ENCODE measurements at regions not wholly inside any gene's neighbourhood (a gene's known extent, or its start where the extent isn't known, plus 50 kb on each side); places are given as distances from the start of the nearest gene placed in this dataset.

DNA sequence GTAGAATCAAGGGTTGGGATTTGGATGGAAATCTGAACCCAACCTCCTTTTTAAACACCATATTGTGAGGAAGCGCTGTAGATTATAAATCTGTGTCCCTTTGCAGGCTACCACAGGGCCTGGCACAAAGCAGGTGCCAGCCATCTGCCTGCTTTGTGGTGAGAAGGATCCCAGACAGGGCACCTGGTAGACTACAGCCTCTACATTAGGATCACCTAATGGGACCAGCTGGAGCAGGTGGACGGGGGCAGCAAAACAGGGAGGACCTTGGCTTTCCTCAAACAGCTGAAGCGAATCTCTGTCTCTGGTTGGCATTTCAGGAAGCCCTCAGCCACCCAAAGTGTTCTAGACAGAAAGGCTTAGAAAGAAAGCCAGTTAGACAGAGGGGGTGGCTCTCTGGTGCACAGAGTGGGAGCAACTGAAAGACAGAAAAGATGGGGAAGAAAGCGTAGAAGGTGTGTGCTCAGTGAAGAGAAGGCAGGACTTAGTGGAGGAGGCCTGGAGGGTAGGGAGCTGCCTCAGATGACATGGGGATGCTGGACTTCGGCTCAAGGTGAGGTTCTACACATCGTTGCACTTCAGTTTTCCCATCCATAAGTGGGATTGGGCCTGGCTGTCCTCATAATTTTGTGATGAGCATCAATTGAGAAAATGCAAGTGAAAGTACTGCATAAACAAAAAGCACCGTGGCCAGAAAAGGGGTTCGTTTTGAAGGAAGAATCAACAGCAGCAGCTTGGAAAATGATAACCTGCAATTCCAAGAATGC, 350.8 kb downstream of the CYRIA start:
- DNase-seq: no peak

DNA sequence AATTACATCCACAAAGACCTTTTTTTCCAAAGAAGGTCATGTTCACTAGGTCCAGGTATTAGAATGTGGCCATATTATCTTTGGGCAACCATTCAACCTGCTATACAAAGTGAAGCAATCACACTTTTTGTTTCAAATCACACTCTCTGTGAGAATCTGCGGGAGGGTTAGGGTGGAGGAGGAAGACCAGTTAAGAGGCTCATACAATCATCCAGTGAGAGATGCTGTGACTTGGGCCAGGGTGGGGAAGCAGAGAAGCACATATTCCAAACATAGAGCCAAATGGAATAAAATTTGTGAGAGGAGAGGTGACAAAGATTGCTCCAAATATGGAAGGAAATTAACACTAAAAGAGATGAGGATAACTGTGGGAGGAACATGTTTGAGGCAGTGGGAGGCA, 351.6 kb downstream of the CYRIA start:
- no peak for DNase-seq

DNA sequence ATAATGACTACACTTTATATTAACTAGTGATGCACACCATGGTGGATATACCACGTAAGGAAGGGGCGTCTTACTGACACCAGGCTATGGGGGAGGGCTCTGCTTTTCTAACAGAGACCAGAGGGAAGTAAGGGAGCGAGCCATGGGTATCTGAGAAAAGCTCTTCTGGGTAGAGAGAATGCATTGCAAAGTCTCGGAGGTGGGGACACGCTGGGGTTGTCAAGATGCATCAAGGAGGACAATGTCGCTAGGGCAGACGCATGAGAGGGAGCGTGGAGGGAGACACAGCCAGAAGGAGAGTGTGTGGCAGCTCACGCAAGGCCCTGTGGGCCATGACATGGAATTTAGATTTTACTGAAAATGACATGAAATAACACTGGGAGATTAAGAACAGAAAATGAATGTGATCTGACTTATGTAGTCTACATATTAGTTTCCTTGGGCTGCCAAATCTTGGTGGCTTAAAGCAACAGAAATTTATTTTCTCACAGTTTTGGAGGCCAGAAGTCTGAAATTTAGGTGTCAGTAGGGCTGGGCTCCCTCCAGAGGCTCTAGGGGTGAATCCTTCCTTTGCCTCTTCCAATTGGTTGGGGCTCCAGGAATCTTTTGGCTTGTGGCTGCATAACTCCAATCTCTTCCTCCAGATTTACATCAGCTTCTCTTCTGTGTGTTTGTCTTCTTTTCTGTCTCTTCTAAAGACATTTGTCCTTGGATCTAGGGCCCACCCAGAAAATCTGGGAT, 352.2 kb downstream of the CYRIA start:
- DNase-seq: no peak

DNA sequence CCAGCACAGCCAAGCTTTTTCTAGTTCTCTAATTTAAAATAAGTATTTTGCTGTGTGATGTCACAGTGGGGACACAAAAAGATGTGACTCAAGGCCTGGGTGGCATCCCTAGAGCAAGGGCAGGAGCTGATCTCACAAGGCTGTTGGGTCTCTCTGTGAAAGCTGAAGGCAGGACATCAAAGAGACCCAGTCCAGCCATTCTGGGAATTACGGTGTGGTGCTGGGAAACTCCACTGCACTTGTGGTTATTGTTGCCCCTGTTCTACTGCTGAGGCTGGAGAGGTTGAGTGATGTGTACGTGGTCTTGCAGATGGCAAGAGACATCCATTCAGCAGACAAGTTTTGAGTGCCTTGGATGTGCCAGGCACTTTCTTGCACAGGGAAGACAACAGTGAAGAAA, 352.9 kb downstream of the CYRIA start:
- DNase-seq: no peak

DNA sequence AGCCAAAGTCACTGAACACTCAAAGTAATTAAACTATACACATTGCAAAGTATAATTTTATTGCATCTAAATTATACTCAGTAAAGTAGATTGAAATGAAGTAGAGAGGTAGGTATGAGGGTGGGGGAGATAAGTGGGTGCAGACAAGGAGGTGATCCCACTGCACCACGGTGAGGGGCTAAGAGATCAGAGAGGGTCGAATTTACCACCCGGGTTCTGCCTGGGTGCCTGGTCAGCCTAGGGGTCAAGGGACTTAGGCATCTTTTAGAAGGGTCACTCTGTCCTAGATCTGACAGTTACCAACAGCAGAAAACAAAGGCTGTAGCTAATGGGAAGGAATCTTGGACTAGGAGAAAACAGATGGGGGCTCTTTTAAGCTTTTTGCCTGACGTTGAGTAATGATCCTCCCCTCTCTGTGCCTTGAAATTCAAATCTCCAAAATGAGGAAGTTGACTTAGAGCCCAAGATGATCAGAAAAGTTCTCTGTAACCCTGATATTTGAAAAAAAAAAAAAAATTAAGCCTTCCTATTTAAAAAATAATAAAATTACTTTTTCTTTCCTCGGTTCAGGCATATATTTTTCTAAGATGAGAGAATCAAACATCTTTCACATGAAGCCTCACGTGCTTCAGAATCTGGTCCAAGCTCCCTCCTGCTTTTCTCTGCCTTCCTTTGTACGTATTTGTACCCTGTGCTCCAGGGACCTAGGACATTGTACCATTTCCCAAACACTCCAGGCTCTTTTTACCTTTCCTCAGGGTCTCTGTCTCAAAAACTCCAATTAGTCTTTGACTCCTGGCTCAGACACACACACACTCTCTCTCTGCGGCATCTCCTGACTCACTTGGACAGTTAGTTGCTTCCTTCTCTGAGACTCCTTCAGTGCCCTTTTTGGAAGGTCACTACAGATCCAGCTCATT, 353.9 kb downstream of the CYRIA start:
- DNase-seq: no peak

DNA sequence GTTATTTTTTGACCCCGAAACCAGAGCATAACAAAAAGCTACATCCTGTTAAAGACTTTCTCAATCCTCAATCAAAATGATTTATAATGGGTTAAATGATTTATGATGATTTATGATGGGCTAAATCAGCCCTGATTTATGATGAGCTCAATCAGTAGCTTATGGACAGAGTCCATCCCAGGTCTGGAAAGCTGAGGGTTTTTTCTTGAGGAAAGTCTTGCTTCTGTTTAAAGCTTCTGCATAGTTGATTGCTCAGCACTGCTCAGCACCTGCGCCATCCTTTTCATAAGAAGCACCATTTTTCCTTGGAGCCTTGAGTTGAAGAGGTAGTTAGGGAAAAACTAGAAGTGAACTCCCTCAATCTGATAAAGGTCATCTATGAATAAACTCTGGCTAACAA, 356.8 kb downstream of the CYRIA start:
- DNase-seq: no peak

DNA sequence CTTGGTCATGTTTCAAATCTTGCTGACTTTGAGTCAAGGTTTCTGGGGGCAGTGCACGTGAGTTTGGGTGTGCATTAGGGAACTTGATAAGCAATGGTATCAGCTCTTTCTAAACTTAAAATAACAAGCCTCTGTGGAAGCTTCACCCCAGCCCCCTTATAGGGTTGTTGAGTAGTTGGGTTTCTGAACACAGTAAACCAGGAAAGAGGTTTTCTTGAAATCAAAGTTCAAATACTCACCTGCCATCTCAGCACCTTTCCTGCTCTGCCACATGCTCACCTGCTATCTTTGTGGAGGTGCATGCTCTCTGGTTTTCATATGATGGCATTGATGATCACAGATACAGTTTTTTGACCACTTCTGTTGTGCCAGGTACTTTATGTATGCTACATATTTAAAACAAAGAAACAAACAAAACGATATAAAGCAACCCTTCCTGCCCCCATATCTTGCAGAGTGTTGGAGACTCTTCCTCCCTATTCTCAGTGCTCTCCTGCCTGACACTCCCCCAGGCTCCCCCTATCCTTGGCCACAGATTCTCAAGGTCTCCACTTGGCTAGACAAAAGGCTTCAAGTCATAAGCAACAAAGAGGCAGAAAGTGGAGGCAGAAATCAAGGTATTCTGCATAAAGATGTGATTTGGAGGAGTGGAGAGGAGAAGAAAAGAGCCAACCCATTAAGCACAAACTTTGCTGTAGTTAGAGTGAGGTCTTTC, 360.6 kb downstream of the CYRIA start:
- DNase-seq: no peak

DNA sequence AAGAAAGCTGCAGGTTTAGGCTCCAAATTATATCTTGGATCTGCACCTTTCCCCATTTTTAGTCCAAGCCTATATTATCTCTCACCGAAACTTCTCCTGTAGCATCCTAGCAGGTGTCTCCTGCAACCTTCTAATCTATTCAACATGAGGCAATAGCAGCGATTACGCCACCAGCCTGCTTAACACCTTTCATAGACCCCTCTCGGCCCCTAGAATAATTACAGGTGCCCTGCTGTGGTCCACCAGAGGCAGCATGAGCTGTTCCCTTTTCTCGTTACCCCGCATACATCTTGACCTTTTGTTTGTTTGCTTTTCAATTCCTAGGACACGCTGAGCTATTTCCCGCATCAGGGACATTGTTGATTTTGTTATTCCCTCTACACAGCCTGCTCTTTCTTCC, 361.9 kb downstream of the CYRIA start:
- no peak for DNase-seq

DNA sequence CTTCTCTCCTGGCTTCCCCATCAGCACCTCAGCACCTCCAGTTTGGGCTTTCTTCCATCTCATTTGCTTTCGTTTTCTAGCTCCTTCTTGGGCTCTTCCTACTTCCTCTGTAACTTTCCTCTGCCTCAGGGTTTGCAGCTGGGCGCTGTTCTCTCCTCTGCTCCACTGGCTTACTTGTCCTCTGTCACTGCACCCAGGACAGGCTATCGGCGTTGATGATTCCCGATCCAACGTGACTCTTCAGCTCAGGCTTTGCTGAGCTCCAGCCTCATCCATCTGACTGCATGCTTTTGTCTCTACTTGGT, 362.4 kb downstream of the CYRIA start:
- DNase-seq: no peak

DNA sequence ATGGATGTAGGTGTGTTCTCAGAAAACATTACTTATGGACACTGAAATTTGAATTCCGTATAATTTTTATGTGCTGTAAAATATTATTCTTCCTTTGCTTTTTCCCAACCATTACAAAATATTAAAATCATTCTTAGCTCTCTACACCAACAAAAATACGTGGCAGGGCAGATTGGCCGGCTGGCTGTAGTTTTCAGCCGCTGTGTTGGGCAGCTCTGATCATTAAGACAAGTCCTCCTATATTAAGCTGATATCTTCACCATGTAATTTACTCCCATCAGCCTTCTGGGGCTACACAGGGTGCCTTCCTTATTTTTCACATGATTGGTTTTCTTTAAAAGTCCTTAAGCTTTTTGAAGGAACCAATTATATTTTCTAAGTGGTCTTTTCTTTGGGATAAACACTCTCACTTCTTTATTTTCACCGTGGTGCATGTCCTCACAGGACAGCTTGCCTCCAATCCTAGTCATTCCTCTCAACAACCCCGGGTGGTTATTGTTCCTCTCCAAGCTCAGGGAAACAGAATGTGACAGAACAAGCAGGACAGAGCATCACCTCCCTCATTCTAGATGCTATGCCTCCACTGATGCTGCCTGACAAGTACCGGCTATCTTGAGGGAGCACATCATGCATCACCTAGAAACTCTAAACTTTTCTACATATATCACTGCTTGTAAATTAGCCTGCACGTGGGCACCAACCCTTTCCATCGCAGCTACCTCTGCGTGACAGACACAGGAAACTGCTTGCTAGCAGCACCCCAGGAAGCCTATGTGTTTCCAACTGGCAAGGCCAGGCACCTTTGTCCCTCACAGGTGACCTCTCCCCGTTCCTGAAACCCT, 362.3 kb downstream of the MYCN start:
- DNase-seq: no peak

DNA sequence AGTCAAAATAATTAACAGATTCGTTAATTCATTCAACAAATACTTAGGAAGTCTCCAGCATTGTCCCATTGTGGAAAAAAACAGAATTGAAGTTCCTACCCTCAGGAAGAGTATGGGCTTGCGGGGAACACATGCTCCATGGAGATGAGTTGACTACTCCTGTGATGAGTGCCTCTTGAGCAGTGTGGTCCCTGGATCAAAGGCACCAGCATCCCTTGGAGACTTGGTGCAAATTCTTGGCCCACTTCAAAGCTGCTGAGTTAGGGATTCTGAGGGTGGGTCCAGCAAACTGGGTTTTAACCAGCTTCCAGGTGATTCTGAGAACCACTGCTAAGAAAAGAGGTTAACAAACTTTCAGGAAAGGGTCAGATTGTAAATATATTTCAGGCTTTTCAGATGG, 361.6 kb downstream of the MYCN start:
- no peak for DNase-seq

DNA sequence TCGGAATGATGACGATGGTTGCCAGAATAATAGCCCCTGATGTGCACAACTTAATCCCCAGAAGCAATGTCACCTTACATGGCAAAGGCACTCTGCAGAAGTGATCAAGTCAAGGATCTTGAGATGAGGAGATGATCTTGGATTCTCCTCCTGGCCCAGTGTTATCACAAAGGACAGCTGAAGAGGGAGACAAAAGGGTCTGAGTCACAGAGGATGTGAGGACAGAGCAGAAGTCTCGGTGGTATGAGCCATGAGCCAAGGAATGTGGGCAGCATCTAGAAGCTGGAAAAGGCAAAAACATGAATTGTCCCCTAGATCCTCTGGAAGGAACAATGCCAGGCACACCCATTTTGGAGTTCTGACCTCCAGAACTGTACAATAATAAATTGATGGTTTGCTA, 358.5 kb downstream of the MYCN start:
- DNase-seq: no peak

DNA sequence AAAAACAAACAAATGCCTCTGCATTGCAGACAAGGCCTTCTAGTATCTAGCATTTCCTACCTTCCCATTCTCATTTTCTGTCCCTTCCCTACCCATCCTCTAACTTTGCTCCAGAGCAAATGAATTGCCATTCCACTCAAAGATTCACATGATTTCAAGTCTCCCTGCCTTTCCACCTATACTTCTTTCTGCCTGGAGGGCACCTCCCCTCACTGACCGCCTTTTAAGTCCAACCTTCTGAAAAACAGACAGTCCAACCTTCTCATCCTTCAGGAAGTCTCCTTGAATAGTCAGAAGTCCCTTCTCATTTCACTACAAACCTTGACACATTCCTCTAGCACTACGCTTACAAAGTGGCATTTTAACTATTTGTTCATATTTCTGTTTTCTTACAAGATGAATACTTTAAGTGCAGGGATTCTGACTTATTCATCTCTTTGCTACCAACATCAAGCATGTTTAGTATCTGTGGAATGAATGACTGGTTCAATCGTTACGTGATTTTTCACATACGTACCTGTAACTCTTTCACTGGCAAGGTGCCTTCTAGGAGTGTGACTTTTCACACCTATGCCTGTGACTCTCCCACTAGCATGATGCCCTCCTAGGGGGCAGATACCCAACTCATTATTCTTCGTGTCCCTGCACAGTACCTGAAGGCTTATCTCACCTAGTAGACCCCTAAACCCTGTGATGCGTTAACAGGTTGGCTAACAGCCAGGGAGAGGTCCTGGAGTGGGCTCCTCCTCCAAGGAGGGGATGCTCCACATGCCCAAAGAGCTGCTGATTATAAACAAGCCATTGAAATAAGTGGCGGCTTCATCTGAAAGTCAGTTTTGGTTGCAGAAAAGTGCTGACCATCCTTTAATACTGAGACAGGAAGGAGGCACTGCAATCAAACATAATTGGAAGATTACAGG, 356.2 kb downstream of the MYCN start:
- DNase-seq: no peak

DNA sequence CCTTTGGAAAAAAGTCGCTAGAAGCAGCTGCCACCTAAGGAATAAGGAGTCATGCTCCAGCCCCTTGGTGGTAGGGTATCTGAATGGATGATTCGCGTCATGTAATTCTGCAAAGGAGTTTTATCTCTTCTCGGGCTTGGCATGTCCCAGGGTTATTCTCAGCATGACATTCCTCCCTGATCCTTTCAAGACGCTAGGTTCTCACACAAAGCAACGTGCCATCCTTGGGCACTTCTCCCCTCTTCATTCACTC, 355.6 kb downstream of the MYCN start:
- no peak for DNase-seq

DNA sequence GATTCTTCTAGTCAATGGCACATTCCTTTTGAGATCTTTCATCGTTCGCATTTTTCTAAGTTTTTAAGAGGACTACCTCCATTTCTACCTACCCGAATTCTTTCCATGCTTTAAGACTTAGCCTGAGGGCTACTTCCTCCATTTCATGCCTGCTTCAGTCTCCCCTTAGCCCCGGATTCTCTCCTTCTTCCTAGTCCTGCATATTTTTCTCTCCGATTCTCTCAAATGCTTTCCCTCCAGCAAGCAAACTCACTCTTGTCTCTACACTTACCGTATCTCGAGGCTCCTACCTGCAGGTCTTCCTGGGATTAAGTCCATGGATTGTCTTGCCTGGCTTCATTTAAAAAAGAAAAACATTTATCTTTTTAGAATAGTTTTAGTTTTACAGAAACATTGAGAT, 354.4 kb downstream of the MYCN start:
- no peak for DNase-seq

DNA sequence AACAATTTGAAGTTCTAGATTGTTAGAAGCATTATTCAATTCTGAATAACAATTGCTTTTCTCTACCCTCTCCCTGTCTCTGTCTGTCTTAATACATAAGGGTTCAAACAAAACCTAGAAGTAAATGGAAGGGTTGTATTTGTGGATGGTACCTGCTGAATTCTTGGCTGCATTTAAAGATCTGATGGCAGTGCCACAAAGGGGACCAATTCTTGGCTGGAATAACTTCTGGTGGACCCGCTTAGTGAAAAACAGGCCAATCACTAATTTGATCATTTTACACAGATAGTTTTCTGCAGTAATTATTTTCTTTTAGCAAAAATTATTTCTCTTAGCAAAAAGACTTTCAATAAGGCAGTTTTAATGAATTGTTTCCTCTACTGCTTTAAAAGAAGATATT, 353.5 kb downstream of the MYCN start:
- no peak for DNase-seq

DNA sequence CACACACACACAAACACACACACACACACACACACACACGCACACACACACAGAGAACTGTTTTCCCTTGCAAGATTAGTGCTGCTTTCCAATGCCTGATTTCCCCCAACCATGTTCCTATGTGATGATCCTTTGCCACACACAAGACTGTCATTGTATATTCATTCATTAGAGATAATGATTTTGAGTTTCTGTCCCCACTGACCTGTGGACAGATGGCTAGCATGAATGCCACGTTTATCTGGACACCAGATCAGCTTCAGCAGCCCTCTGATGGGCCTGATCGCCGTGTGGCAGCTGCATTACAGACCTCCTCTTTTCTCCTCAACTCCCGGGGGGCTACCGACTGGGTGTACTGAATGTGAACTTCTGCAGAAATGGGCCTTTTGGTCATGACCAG, 353.0 kb downstream of the MYCN start:
- no peak for DNase-seq

DNA sequence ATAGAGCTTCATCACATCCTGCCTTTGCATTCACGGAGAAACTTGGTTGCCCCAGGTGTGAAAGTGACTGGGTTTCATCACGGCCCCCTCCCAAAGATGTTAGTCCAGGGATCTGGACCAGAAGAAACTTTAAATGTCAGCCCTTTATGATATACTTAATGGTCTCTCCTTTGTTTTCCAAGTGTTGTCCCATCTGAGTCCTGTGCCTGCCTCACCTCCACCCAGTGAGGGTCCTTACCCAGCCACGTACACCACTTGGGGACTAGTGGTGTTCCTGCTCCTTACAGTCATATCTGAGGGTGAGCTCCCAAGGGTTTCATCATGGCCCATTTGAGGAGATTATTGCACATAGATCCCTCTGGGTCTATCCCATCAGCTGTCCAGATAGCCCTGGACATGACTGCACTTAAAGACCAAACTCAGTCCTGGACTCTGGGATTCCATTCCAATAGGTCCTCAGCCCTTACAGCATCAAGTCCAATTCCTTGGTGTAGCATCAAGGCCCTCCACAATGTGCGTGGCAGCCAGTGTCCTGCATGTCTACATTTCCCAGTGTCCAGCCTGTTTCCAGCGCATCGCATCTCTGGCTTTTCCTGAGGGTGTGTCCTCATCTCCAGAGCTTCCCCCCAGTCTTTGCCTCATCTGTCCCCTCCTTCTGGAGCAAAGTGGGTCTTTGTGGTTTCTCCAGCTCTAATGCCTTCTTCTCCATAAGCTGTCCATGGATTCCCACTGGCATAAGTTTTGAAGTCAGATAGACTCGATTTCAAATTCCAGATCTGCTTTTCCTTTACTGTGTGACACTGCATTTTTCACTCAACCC, 351.6 kb downstream of the MYCN start:
- DNase-seq: no peak

DNA sequence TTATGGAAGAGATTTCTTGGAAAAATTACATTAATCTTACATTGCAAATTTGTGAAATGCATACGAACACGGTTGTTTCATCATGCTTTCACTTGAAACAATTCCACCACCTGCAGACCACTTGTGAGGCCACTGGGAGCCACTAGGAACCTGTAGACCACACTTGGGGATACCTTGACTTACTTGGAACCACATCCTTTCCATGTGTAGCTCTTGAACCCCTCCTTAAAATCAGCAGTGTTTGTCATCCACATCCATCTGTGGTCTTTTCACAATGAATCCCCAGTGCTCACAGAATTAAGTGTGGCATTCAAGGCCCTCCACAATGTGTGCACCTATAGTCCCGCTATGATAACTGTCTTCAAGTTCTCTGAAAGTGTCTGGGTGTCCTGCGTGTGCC, 350.9 kb downstream of the MYCN start:
- no peak for DNase-seq

DNA sequence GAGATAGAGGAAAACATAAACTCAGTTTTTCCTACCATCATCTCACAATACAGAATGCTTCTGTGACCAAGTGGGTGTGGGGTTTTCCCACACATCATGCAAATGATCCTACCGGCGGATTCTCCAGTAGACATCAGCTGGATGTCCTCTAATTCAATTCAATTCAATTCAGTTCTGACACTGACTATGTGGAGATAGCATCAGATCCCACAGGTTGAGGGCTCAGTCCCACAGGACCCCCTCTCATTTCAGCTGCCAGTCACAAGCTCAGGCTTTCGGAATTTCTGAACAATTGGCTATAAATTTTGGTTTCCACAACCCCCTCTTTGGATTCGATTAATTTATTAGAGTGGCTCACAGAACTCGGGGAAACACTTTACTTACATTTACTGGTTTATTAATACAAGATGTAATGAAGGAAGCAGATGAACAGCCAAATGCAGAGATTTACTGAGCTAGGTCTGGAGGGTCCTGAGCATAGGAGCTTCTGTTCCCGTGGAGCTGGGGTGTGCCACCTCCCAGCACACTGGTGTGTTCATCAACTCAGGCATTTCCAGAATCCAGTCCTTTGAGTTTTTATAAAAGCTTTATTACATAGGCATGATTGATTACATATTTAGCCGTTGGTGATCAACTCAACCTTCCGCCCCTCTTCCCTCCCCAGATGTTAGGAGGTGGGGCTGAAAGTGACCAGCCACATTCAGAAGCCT, 350.1 kb downstream of the MYCN start:
- DNase-seq: no peak

Data from CD4-positive, alpha-beta T cell treated with Interferon alpha-2 for 1 hour (primary cell).